ENCODE measurements at regions not wholly inside any gene's neighbourhood (a gene's known extent, or its start where the extent isn't known, plus 50 kb on each side); places are given as distances from the start of the nearest gene placed in this dataset.
"Not testable (repeated sequence)": the region's sequence is repeated elsewhere in the genome, so short reads cannot be mapped to it uniquely, and the experiment has no call there.

GRCh38 chr4:132227151-132227856 is 921.8 kb upstream of the PCDH10 start:
- TF ChIP-seq CTCF (IDR thresholded peaks at IDR 0.05; ENCODE audit: insufficient read depth, low read depth, low read length): no peak
- ChIA-PET POLR2A (no interaction called here), CTCF (no interaction called here)
- H3K27me3 ChIP-seq (ENCODE audit: control insufficient read depth, insufficient read depth, low read length): no peaks in the 10 kb centered on the region
- no peak for DNase-seq (ENCODE audit: low read depth)
- no peaks in the 10 kb centered on the region for H3K36me3 ChIP-seq (ENCODE audit: control insufficient read depth, insufficient read depth, low read length)
- H3K4me3 ChIP-seq (ENCODE audit: low read depth, low read length): no peak overlapping the region; the same call in 1 of the 2 replicates

- peak; percentile 38 for TF ChIP-seq CTCF (IDR thresholded peaks at IDR 0.05; ENCODE audit: insufficient read depth, low read depth, low read length)
- POLR2A ChIA-PET; DNase-seq (ENCODE audit: low read depth); CTCF ChIA-PET; H3K4me3 ChIP-seq (ENCODE audit: low read depth, low read length); H3K27me3 ChIP-seq (ENCODE audit: control insufficient read depth, insufficient read depth, low read length); H3K36me3 ChIP-seq (ENCODE audit: control insufficient read depth, insufficient read depth, low read length): not testable (repeated sequence)
Measured at GRCh38 chr4:132227857-132228165, 921.3 kb upstream of the PCDH10 start.

GRCh38 chr4:132228676-132229075 is 920.4 kb upstream of the PCDH10 start:
- DNase-seq (ENCODE audit: low read depth): no peak
- TF ChIP-seq CTCF (IDR thresholded peaks at IDR 0.05; ENCODE audit: insufficient read depth, low read depth, low read length): no peak
- POLR2A ChIA-PET: no interaction called here
- CTCF ChIA-PET: no interaction called here
- H3K36me3 ChIP-seq (ENCODE audit: control insufficient read depth, insufficient read depth, low read length): no peaks in the 10 kb centered on the region
- no peak overlapping the region for H3K4me3 ChIP-seq (ENCODE audit: low read depth, low read length)
- no peaks in the 10 kb centered on the region for H3K27me3 ChIP-seq (ENCODE audit: control insufficient read depth, insufficient read depth, low read length)

- H3K4me3 ChIP-seq (ENCODE audit: low read depth, low read length): no peak overlapping the region
- no peaks in the 10 kb centered on the region for H3K36me3 ChIP-seq (ENCODE audit: control insufficient read depth, insufficient read depth, low read length)
- no peak for TF ChIP-seq CTCF (IDR thresholded peaks at IDR 0.05; ENCODE audit: insufficient read depth, low read depth, low read length)
- no peak for DNase-seq (ENCODE audit: low read depth)
- ChIA-PET POLR2A (no interaction called here), CTCF (no interaction called here)
- H3K27me3 ChIP-seq (ENCODE audit: control insufficient read depth, insufficient read depth, low read length): no peaks in the 10 kb centered on the region
Measured at GRCh38 chr4:132230025-132230424, 919.1 kb upstream of the PCDH10 start.

- CTCF ChIA-PET: no interaction called here
- no peak for TF ChIP-seq CTCF (IDR thresholded peaks at IDR 0.05; ENCODE audit: insufficient read depth, low read depth, low read length)
- H3K27me3 ChIP-seq (ENCODE audit: control insufficient read depth, insufficient read depth, low read length): no peaks in the 10 kb centered on the region
- POLR2A ChIA-PET: no interaction called here
- no peaks in the 10 kb centered on the region for H3K36me3 ChIP-seq (ENCODE audit: control insufficient read depth, insufficient read depth, low read length)
- H3K4me3 ChIP-seq (ENCODE audit: low read depth, low read length): no peak overlapping the region
- DNase-seq (ENCODE audit: low read depth): no peak
Measured at GRCh38 chr4:132238697-132239096, 910.4 kb upstream of the PCDH10 start.
